SH-SY5Y (cell line): ENCODE measurements at regions not wholly inside any gene's neighbourhood (a gene's known extent, or its start where the extent isn't known, plus 50 kb on each side); places are given as distances from the start of the nearest gene placed in this dataset.

Experiments
- GATA2 ChIP-seq: IDR thresholded peaks from 2 replicates; pipeline ENCODE4 v1.6.1; 2011; ENCODE audit warnings: mild to moderate bottlenecking, low read depth, low read length
- GATA3 ChIP-seq: IDR thresholded peaks from 2 replicates; pipeline ENCODE4 v1.6.1; 2011; ENCODE audit warnings: low read depth, mild to moderate bottlenecking, low read length, moderate library complexity

DNA sequence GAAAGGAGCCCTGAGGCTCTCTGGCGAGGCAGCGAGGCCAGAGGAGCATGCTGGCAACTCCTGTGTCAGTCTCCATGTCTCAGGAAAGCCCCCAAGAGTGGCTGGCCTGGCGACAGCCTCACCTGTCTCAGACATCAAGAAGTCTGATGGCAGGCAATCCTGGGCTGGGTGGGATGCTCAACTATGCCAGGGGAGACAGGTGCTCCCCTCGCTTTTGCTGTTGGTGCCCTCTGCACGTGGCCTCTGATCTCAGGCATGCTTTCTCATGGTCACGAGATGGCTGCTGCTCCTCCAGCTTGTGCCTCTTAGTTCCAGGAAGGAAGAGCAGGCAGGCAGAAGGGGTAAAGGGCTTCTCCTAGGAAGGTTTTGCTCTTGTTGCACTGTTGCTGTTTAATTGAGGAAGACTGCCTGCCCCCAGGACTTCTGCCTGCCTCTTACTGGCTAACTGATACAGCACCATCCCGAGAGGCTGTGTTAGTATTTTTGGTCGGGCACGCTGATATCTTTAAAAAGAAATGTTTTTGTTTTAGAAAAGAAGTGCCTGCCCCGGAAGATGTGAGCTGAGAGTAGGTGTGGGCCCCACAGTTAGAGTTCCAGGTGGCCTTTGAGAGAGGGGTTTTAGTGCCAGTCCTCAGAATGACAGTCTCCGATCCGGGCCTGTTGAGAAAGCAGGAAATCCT lies 344.8 kb upstream of the HS6ST1 start:
- TF ChIP-seq GATA3 (no peak), GATA2 (no peak)
